ENCODE measurements at regions not wholly inside any gene's neighbourhood (a gene's known extent, or its start where the extent isn't known, plus 50 kb on each side); places are given as distances from the start of the nearest gene placed in this dataset.

DNA sequence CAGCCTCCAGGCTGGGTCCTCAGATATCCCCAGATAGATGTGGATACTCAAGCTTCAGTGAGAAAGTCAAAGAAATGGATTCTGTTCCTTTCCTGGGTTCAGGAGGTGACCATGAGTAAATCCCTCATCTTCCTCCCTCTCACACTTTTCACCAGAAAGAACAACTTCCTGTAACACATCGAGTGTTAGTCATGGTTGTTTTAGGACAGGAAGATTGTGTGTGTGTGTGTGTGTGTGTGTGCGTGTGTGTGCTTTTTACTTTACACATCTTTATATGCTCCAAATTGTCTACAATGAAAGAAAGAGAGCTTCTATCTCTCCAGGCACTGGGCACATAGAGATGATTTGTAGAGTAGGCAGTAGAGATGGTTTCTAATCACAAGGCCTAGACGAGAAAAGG lies 139.9 kb downstream of the TBXT start:
- ATAC-seq (ENCODE audit: low FRiP score) (no peak), DNase-seq (ENCODE audit: low spot score) (no peak)
- TF ChIP-seq, protein P1, sequence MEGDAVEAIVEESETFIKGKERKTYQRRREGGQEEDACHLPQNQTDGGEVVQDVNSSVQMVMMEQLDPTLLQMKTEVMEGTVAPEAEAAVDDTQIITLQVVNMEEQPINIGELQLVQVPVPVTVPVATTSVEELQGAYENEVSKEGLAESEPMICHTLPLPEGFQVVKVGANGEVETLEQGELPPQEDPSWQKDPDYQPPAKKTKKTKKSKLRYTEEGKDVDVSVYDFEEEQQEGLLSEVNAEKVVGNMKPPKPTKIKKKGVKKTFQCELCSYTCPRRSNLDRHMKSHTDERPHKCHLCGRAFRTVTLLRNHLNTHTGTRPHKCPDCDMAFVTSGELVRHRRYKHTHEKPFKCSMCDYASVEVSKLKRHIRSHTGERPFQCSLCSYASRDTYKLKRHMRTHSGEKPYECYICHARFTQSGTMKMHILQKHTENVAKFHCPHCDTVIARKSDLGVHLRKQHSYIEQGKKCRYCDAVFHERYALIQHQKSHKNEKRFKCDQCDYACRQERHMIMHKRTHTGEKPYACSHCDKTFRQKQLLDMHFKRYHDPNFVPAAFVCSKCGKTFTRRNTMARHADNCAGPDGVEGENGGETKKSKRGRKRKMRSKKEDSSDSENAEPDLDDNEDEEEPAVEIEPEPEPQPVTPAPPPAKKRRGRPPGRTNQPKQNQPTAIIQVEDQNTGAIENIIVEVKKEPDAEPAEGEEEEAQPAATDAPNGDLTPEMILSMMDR (IDR thresholded peaks at IDR 0.05), result no peak

DNA sequence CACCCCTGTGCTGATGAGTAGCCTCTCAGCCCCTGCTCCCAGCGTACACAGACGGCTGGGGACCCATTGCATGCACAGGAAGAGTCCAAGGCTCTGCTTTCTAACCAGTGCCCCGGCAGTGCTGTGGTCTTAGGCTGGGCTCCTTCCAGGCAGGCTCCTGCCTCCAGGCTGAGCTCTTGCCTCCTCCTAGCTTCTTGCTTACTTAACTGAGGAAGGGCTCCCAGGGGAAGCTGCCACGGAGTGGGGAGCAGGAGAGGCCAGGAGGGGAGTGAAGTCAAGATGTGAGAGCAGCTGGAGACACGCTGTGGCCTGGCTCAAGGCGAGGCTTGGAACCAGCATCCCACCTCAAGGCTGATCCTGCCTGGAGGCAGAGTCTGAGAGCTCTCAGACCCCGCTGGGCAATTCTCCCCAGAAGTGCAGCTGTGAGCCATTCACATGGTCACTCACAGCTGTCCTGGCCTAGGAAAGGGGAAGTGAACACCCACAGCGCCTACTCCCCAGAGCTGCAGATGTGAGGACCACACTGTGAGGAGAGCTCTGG lies 141.0 kb downstream of the TBXT start:
- DNase-seq (ENCODE audit: low spot score) (no peak), ATAC-seq (ENCODE audit: low FRiP score) (no peak)
- TF ChIP-seq, protein P1 (IDR thresholded peaks at IDR 0.05), result no peak

- ATAC-seq (ENCODE audit: low FRiP score), result no peak
- TF ChIP-seq, protein P1 (IDR thresholded peaks at IDR 0.05), result no peak
These were observed 142.3 kb downstream of the TBXT start for GRCh38 chr6:166025149-166025898.

DNA sequence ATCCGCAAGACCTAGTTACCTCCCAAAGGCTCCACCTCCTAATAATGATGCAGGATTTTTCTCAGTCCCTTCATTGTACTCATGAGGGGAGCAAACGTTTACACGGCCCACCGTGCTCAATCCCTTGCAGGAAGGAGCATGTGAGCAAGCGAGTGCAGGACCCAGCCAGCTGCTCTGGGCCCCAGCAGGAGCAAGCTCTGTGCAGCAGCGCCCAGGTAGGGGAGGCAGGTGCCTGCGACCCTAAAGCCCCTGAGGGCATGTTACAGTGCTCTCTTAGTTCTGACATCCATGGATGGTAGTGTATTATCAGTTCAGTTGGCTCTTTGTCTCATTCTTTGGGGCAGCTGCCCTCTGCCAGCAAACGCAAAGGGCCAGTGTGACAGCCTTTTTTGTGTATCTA lies 143.4 kb downstream of the TBXT start:
- no peak for ATAC-seq (ENCODE audit: low FRiP score)

More at GRCh38 chr6:166025149-166025898, 142.3 kb downstream of the TBXT start:
- DNase-seq (ENCODE audit: low spot score), result no peak

GRCh38 chr6:166023273-166023989 lies 144.2 kb downstream of the TBXT start:
- DNase-seq (ENCODE audit: low spot score) (no peak), ATAC-seq (ENCODE audit: low FRiP score) (no peak)
- TF ChIP-seq, protein P1 (IDR thresholded peaks at IDR 0.05), result no peak

More for the DNA sequence above, 143.4 kb downstream of the TBXT start:
- no peak for DNase-seq (ENCODE audit: low spot score)
- TF ChIP-seq, protein P1 (IDR thresholded peaks at IDR 0.05), result no peak

- TF ChIP-seq, protein P1 (IDR thresholded peaks at IDR 0.05), result no peak
- ATAC-seq (ENCODE audit: low FRiP score) (no peak), DNase-seq (ENCODE audit: low spot score) (no peak)
These were observed 146.2 kb downstream of the TBXT start for GRCh38 chr6:166021429-166021828.

All from omental fat pad (tissue), 3 donors.